ENCODE measurements at regions not wholly inside any gene's neighbourhood (a gene's known extent, or its start where the extent isn't known, plus 50 kb on each side); places are given as distances from the start of the nearest gene placed in this dataset.

DNA sequence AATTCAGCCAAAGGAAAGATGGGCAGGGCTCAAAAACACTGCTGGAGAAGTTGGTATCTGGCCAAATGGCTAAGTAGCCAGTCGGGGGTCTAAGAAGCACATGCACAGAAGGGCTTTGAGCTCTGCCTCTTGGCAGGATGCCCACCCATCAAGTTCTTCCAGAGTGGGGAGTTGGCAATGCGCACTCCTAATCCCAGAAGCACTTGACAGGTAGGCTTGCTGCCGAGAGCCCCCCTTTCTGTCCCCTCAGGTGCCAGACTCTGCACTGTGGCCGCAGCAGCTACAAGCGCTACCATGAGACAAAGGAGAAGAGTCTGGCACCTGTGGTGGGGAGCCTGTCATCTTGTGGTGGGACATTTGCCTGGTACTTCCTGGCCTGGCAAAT lies 252.9 kb upstream of the SLC24A2 start:
- ATAC-seq, result peak in 1 of 2 donors; percentile 18
- H3K27ac ChIP-seq, result no peak overlapping the region
- H3K36me3 ChIP-seq, result no peaks in the 10 kb centered on the region
- no peaks in the 10 kb centered on the region for H3K9me3 ChIP-seq
- no peak overlapping the region for H3K4me3 ChIP-seq
- intact Hi-C loops (cut with DNase I), result no loop called here
- peaks cover 4% of the 10 kb centered on the region for H3K27me3 ChIP-seq (ENCODE audit: low read depth)
- TF ChIP-seq, protein P1, sequence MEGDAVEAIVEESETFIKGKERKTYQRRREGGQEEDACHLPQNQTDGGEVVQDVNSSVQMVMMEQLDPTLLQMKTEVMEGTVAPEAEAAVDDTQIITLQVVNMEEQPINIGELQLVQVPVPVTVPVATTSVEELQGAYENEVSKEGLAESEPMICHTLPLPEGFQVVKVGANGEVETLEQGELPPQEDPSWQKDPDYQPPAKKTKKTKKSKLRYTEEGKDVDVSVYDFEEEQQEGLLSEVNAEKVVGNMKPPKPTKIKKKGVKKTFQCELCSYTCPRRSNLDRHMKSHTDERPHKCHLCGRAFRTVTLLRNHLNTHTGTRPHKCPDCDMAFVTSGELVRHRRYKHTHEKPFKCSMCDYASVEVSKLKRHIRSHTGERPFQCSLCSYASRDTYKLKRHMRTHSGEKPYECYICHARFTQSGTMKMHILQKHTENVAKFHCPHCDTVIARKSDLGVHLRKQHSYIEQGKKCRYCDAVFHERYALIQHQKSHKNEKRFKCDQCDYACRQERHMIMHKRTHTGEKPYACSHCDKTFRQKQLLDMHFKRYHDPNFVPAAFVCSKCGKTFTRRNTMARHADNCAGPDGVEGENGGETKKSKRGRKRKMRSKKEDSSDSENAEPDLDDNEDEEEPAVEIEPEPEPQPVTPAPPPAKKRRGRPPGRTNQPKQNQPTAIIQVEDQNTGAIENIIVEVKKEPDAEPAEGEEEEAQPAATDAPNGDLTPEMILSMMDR (IDR thresholded peaks at IDR 0.05), result no peak
- DNase-seq, result no peak
- H3K4me1 ChIP-seq, result peaks cover 15% of the 10 kb centered on the region

DNA sequence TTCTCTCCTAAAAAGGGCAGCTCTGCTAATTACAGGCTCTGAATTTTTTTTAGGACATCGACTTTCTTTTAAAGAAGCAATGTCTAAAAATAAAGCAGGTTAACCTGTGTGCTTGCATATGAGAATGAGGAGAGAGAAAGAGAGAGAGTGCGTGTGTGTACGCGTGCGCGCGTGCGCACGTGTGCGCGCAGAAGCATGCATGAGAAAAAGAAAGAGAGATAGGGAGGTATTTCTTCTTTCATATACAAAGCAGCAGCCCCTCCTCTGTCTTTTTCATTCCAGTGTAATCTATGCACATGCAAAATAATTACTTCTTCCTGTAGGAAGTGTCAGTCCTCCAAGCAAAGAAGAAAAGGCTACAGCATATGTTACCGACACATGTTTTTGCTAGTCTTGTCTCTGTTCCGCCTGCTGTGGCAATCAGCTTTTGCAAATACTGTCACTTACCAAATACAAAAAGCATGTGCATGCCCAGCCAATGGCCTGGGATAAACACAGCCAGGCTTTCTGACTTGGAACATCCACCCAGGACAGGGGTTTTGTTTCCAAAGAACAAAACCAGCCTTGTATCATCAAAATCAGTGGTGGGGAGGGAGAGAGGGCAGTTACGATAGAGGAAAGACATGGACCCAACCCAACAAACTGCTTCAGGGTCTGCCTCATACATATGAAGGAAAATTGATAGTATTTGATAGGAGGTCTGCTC lies 252.3 kb upstream of the SLC24A2 start:
- ATAC-seq (no peak), DNase-seq (no peak)
- Histone ChIP-seq H3K36me3 (no peaks in the 10 kb centered on the region), H3K27me3 (ENCODE audit: low read depth) (peaks cover 4% of the 10 kb centered on the region), H3K4me3 (no peak overlapping the region), H3K9me3 (no peaks in the 10 kb centered on the region), H3K27ac (no peak overlapping the region), H3K4me1 (peaks cover 15% of the 10 kb centered on the region)
- TF ChIP-seq, protein P1 (IDR thresholded peaks at IDR 0.05), result no peak
- intact Hi-C loops (cut with DNase I), result no loop called here

DNA sequence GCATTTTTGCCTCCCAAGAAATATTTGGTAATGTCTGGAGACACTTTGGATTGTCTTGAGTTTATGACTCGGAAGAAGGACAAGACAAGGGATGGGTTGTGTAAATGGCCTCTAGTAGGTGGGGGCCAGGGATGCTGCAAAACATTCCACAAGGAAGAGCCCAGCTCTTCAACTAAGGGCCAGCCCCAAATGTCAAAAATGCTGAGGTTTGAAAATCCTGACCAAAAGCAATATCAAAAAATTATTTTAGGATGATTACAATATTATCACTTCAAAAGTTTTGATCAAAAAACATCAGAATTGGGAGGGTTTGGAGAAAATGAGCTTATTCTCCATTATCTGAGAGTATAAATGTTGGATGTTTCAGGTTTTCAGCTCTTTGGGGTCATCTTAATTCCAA lies 248.9 kb upstream of the SLC24A2 start:
- Histone ChIP-seq H3K27me3 (ENCODE audit: low read depth) (no peaks in the 10 kb centered on the region), H3K36me3 (no peaks in the 10 kb centered on the region), H3K9me3 (no peaks in the 10 kb centered on the region), H3K4me3 (no peak overlapping the region), H3K27ac (no peak overlapping the region), H3K4me1 (peaks cover 15% of the 10 kb centered on the region)
- DNase-seq, result no peak
- TF ChIP-seq, protein P1 (IDR thresholded peaks at IDR 0.05), result no peak
- no peak for ATAC-seq
- intact Hi-C loops (cut with DNase I), result no loop called here

DNA sequence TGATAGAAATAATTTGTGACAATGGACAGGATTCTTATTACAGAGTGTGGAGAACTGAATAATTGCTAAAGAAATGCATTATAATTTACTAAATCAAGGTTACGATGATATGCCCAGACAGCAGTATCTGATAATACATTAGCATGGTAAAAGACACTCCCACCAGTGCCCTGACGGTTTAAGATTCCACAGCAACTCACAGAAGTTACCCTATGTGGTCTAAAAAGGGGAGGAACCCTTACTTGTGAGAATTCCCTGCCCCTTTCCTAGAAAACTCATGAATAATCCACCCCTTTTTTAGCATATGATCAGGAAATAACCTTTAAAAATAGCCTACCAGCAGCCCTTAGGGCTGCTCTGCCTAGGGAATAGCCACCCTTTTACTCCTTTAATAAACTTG lies 244.7 kb upstream of the SLC24A2 start:
- no peak for DNase-seq
- Histone ChIP-seq H3K9me3 (no peaks in the 10 kb centered on the region), H3K36me3 (no peaks in the 10 kb centered on the region), H3K27me3 (ENCODE audit: low read depth) (no peaks in the 10 kb centered on the region), H3K4me3 (no peak overlapping the region), H3K4me1 (no peaks in the 10 kb centered on the region), H3K27ac (no peak overlapping the region)
- TF ChIP-seq, protein P1 (IDR thresholded peaks at IDR 0.05), result no peak
- intact Hi-C loops (cut with DNase I), result no loop called here
- no peak for ATAC-seq

DNA sequence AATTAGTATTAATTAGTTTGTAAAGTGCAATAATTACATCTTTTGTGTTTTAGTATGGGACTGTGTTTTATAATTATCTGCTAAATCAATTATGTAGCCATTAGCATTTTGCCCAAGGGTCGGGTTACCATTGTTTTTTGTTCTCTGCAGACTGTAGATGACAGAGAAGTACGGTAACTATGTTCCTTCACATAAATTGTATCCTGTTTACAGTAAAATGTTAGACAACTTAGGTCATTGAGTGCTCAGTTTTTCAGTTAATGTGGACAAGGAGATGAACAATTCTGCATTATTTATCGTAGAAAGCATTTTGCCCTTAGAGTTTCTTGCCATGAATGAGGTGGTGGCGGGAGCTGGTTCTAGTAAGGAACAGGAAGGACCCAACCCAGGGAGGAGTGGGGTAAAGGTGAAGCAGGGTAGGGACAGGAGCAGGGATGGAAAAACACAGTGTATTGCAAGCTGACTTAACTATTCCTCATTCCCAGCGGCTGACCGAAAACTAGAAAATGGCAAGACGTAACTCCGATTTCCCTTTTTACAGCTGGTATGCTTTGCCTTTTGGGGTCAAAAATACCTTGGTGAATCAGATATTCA lies 243.7 kb upstream of the SLC24A2 start:
- no peaks in the 10 kb centered on the region for H3K4me1 ChIP-seq
- intact Hi-C loops (cut with DNase I), result no loop called here
- TF ChIP-seq, protein P1 (IDR thresholded peaks at IDR 0.05), result no peak
- no peak overlapping the region for H3K27ac ChIP-seq
- H3K36me3 ChIP-seq, result no peaks in the 10 kb centered on the region
- no peak for DNase-seq
- no peak for ATAC-seq
- no peaks in the 10 kb centered on the region for H3K9me3 ChIP-seq
- no peaks in the 10 kb centered on the region for H3K27me3 ChIP-seq (ENCODE audit: low read depth)
- no peak overlapping the region for H3K4me3 ChIP-seq
